Hepatocyte (in vitro differentiated cells): ENCODE measurements at regions not wholly inside any gene's neighbourhood (a gene's known extent, or its start where the extent isn't known, plus 50 kb on each side); places are given as distances from the start of the nearest gene placed in this dataset.

Source experiments
- DNase-seq: peaks from one replicate; pipeline ENCODE4 v3.0.0-alpha.2; 2016; ENCODE audit warnings: low spot score
- H2AFZ ChIP-seq: fragments of 200-600 bp; sonication (generic); 2 replicates; pipeline ENCODE4 v1.6.0; 2016; ENCODE audit warnings: antibody characterized with exemption, mild to moderate bottlenecking
- H3K27ac ChIP-seq: fragments of 200-600 bp; sonication (generic); 2 replicates; pipeline ENCODE4 v1.5.1; 2016; ENCODE audit warnings: mild to moderate bottlenecking
- H3K27me3 ChIP-seq: fragments of 200-600 bp; sonication (generic); 2 replicates; pipeline ENCODE4 v1.6.1; 2016
- H3K36me3 ChIP-seq: fragments of 200-600 bp; sonication (generic); replicated peaks from 2 replicates; pipeline ENCODE4 v1.5.1; 2016; ENCODE audit warnings: low read depth; ENCODE audit not compliant: insufficient read depth
- H3K4me1 ChIP-seq: fragments of 200-600 bp; sonication (generic); 2 replicates; pipeline ENCODE4 v1.5.1; 2016; ENCODE audit warnings: mild to moderate bottlenecking, moderate library complexity; ENCODE audit not compliant: insufficient read depth
- H3K4me2 ChIP-seq: fragments of 200-600 bp; sonication (generic); 2 replicates; pipeline ENCODE4 v1.6.0; 2016
- H3K4me3 ChIP-seq: fragments of 200-600 bp; sonication (generic); 2 replicates; pipeline ENCODE4 v1.5.1; 2016; ENCODE audit warnings: mild to moderate bottlenecking
- H3K79me2 ChIP-seq: fragments of 200-600 bp; sonication (generic); 2 replicates; pipeline ENCODE4 v1.6.0; 2017; ENCODE audit warnings: mild to moderate bottlenecking
- H3K9me2 ChIP-seq: fragments of 200-600 bp; sonication (generic); replicated peaks from 2 replicates; pipeline ENCODE4 v1.6.0; 2017; ENCODE audit warnings: mild to moderate bottlenecking; ENCODE audit not compliant: insufficient read depth
- H3K9me3 ChIP-seq: fragments of 200-600 bp; sonication (generic); 2 replicates; pipeline ENCODE4 v1.5.1; 2016; ENCODE audit warnings: low read depth, mild to moderate bottlenecking
- H4K20me1 ChIP-seq: fragments of 200-600 bp; sonication (generic); 2 replicates; pipeline ENCODE4 v1.6.0; 2016; ENCODE audit warnings: mild to moderate bottlenecking; ENCODE audit not compliant: insufficient read depth, poor library complexity, severe bottlenecking
- CTCF ChIP-seq: fragments of 200-600 bp; sonication (generic); IDR thresholded peaks from 2 replicates; pipeline ENCODE4 v1.5.1; 2016; ENCODE audit warnings: antibody characterized with exemption, mild to moderate bottlenecking; ENCODE audit not compliant: poor library complexity
- EZH2 ChIP-seq: fragments of 200-600 bp; sonication (generic); IDR thresholded peaks from 2 replicates; pipeline ENCODE4 v1.6.1; 2016; ENCODE audit warnings: antibody characterized with exemption, mild to moderate bottlenecking, borderline replicate concordance
- EZH2phosphoT487 ChIP-seq: fragments of 200-600 bp; sonication (generic); IDR thresholded peaks from one replicate; pipeline ENCODE4 v1.6.1; 2018; ENCODE audit warnings: antibody characterized with exemption, mild to moderate bottlenecking, low read depth, moderate library complexity; ENCODE audit not compliant: unreplicated experiment, severe bottlenecking
- WGBS: methylation state at CpG from one replicate; pipeline ENCODE4 v1.1.6; 2016; ENCODE audit warnings: low lambda C conversion rate; ENCODE audit errors: missing lambda C conversion rate; 5-methylcytosine and 5-hydroxymethylcytosine counted together

DNA sequence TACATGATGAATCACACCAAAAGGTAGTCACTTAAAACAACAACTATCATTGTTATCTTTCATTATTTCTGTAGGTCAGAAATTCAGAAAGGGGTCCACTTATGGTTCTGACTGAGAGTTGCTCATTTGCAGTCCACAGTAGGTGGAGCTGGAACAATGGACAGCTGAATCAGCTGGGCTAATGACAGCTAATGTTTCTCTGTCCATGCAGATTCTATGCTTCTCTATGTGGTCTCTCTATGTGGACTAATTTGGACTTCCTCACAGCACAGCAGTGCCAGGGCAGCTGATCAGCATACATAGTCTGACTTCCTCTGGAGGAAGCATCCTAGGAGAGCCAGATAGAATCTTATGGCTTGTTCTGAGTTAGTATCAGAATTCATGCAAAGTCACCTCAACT, 131.7 kb upstream of the INTU start:
- no peaks in the 10 kb centered on the region for H3K27me3 ChIP-seq
- no peak overlapping the region for H2AFZ ChIP-seq
- DNase-seq = no peak
- no peaks in the 10 kb centered on the region for H3K79me2 ChIP-seq
- H4K20me1 ChIP-seq = no peaks in the 10 kb centered on the region
- H3K4me1 ChIP-seq = no peaks in the 10 kb centered on the region
- no peaks in the 10 kb centered on the region for H3K9me3 ChIP-seq
- no peak overlapping the region for H3K27ac ChIP-seq
- TF ChIP-seq EZH2 (no peak), CTCF (no peak)
- no peak overlapping the region for H3K4me3 ChIP-seq
- no peaks in the 10 kb centered on the region for H3K9me2 ChIP-seq
- H3K36me3 ChIP-seq = no peaks in the 10 kb centered on the region
- no peak overlapping the region for H3K4me2 ChIP-seq

DNA sequence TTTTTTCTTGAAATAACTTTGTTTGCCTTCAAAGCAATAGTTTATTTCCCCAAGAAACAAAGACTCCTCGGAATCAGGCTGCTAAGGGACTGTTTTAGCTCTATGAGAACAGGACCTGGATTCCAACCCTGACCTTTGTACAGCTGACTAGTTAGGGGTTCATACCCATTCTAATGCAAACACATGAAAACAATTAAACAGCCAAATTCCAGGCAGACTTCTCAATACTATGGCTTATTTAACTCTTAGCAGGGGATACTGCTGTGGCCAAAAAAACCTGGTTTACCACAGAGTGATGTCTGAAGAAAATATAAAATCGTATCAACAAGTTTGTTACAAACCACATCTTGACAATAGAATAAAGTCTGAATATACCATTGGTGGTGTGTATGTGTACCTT, 129.6 kb upstream of the INTU start:
- H3K79me2 ChIP-seq = no peaks in the 10 kb centered on the region
- H3K27me3 ChIP-seq = no peaks in the 10 kb centered on the region
- no peaks in the 10 kb centered on the region for H3K9me2 ChIP-seq
- no peak for DNase-seq
- no peak overlapping the region for H3K4me3 ChIP-seq
- TF ChIP-seq EZH2phosphoT487 (no peak), EZH2 (no peak), CTCF (no peak)
- no peak overlapping the region for H2AFZ ChIP-seq
- WGBS = 62% methylated on average over 2 of the region's 2 CpGs
- H3K4me1 ChIP-seq = no peaks in the 10 kb centered on the region
- no peak overlapping the region for H3K27ac ChIP-seq
- H3K36me3 ChIP-seq = no peaks in the 10 kb centered on the region
- H4K20me1 ChIP-seq = no peaks in the 10 kb centered on the region
- H3K9me3 ChIP-seq = no peaks in the 10 kb centered on the region
- H3K4me2 ChIP-seq = no peak overlapping the region

GRCh38 chr4:127505203-127505602, 127.6 kb upstream of the INTU start:
- no peak for TF ChIP-seq EZH2
- TF ChIP-seq CTCF = no peak
- TF ChIP-seq EZH2phosphoT487 = no peak
- WGBS = 35% methylated on average over 1 of the region's 1 CpG
- no peaks in the 10 kb centered on the region for H3K4me1 ChIP-seq
- H3K79me2 ChIP-seq = no peaks in the 10 kb centered on the region
- no peak overlapping the region for H3K4me2 ChIP-seq
- no peak overlapping the region for H3K27ac ChIP-seq
- H4K20me1 ChIP-seq = no peaks in the 10 kb centered on the region
- H3K27me3 ChIP-seq = no peaks in the 10 kb centered on the region
- DNase-seq = peak; percentile 26
- no peaks in the 10 kb centered on the region for H3K36me3 ChIP-seq
- H3K9me3 ChIP-seq = no peaks in the 10 kb centered on the region
- H2AFZ ChIP-seq = no peak overlapping the region
- H3K9me2 ChIP-seq = no peaks in the 10 kb centered on the region
- H3K4me3 ChIP-seq = no peak overlapping the region

GRCh38 chr4:127506283-127506682, 126.5 kb upstream of the INTU start:
- TF ChIP-seq EZH2 (no peak), EZH2phosphoT487 (no peak), CTCF (no peak)
- Histone ChIP-seq H3K36me3 (no peaks in the 10 kb centered on the region), H4K20me1 (no peaks in the 10 kb centered on the region), H3K79me2 (no peaks in the 10 kb centered on the region), H3K27me3 (no peaks in the 10 kb centered on the region), H3K9me2 (no peaks in the 10 kb centered on the region), H2AFZ (no peak overlapping the region), H3K27ac (no peak overlapping the region), H3K4me3 (no peak overlapping the region), H3K4me1 (no peaks in the 10 kb centered on the region), H3K4me2 (no peak overlapping the region), H3K9me3 (no peaks in the 10 kb centered on the region)
- DNase-seq = no peak
- 100% methylated on average over 1 of the region's 1 CpG for WGBS
